HG03520 (cell line): ENCODE measurements at regions not wholly inside any gene's neighbourhood (a gene's known extent, or its start where the extent isn't known, plus 50 kb on each side); places are given as distances from the start of the nearest gene placed in this dataset.

Experiments used
- ATAC-seq: cut with Tn5 transposase; IDR thresholded peaks from one replicate; pipeline ENCODE4 v1.9.1; 2021; ENCODE audit warnings: mild to moderate bottlenecking, moderate library complexity; ENCODE audit not compliant: unreplicated experiment

DNA sequence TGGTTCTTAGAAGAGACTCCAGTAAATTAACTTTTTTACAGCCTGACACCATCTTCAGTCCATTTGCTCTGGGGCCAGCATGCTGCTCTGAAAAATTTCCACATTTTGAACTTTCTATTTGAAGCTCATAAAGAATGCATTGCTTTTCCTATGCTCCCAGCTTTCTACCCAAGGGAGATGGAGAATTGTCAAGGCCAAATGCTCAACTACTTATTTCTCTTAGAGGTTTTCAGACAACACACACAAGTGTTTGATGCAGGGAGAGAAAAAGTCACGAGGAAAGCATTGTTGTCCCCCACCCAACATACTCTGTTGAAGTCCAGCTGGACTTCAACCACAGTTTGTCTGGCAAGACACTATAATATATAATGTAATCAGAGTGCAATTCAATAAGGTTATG is 100.3 kb upstream of the CADPS start:
- ATAC-seq = no peak

DNA sequence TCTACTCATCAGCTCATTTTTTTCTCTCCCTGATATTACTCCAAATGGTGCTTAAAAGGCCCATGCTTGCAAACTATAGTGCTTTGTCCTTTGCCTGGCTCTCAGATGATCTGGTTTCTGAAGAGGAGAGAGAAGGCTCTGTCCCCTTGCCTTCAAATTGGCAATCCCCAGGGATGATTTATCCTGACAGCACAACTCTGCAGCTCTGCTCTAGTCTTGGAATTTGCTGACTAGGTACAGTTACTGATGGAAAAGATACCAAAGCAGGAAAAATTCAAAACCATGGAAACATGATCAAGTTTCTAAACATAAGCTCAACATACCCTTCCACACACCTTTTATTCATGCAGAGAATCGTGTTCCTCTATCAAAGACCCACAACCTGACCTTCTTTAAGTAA is 106.7 kb upstream of the CADPS start:
- ATAC-seq = no peak

DNA sequence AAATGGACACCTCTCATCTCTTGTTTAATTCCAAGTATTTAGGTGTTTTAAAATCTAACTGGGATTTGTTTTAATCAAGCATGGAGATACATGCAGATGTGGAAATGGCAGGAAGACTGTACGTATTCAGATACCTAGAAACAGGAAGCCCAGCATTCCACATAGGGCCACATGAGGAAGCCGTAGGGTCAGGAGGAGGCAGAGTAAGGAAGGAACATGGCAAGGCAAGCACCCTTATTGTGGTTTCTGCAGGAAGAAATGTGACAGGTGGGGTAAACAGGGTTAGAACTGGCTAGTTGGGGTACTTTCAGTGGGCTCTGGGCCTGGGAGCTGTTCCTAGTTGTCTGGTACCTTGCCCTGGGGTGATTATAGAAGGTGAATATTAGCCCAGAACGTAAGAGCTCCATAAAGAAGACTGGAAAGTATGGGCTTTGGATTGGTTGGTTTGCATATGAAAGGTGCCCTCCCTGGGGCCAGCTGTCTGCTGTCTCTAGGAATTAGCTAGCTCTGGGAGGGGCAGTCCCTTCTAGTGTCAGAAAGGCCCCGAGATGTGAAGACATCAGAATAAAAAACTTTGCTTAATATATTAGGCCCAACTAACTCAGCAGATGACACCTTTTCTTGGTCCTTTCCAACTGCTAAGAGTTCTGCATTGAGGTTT is 107.7 kb upstream of the CADPS start:
- ATAC-seq = no peak

GRCh38 chr3:62986061-62986460 is 110.8 kb upstream of the CADPS start:
- no peak for ATAC-seq

DNA sequence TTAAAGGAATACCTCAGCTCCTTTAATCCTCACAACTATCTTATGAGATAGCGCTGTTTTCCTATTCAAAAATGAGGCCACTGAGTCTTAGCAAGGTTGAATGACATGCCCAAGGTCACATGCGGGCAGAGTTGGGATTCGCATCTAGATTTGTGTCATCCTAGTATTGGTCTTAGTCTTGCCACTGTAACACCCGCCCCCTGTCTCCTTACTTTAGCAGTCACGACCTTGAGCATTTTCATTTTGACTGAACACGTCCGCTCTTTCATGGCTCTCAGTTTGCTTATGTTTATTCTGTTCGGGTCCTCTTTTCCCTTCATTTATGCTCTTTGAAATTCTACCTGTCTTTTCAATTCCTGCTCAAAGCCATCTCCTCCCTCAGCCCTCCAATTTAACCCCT is 112.5 kb upstream of the CADPS start:
- peak; percentile 69 for ATAC-seq

DNA sequence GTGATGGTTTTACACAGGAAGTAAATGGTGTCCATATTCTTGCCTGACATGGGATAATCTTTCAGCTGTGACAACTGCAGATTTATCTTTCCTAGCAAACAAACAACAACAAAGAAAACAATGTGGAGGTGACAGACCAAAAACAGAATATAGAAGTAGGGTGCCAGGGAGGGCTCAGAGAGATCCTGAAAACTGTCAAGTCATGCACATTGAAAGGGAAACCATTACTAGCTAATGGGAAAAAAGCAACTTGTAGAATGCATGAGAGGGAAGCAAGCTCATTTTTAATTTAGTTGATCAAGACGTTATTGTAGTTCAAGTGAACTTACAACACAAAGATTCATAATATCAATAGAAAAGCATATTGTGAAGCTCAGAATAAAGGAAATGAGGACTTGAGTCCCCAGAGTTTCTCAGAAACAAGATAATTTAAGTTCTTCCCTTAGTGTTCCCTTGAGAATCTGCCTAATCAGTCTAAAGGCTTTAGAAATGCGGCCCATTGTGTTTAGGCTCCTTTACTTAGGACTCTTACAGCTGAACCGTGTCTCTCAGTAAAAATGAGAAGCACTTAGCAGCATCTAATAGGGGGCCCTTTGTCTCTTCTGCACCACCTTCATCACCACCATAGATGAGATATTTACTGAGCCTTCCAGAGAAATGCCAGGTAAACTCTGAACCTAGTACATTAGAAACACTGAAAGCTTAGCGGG is 115.6 kb upstream of the CADPS start:
- no peak for ATAC-seq

- no peak for ATAC-seq
These were observed 117.3 kb upstream of the CADPS start for GRCh38 chr3:62992520-62992919.

DNA sequence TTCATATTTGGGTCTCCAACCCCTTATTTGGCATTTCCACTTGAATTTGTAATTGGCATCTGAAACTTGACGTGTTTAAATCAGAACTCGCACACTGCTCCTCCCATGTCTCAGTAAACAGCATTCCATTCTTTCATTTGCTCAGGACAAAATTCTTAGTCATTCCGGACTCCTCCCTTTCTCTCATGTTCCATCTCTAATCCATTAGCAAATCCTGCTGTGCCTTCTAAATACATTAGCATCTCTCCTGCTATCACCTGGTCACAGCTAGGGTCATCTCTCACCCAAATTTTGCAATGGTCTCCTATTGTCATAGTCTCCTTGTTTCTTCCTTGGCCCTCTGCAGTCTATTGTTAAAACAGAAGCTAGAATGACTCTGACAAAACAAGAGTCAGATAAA is 119.9 kb upstream of the CADPS start:
- ATAC-seq = no peak

DNA sequence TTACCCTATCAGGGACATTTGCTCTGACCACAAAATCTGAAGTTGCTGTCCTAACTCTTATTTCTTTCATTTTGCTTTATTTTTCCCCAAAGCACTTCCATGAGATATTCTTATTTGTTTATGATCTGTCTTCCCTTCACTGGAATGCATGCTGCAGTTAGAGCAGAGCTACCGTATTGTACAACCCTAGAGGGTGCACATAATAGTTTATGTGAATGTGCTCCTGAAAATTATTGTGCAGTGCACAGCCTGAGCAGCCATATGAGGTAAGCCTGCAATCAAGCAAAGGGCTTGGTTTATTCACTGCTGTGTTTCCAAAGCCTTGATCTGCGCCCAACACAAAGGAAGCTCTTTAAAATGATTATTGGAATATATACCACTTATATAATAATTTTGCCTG is 120.3 kb upstream of the CADPS start:
- no peak for ATAC-seq

DNA sequence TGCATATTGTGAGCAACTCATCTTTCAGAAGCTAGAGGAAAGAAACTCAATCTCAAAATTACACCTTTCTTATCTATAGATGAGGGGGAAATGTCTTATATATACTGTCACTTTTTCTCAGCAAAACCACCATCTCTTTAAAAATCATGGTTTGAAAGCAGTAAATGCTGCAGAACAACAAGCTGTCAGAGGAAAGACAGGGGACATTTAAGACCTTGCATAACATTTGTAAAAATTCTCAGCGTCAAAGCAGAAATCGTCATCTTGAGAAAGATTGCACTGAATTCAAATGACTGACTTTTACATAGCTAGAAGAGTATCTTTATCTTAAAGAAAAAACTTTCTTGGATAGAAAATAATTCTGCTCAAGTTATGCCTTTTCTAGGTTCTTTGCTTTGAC is 122.2 kb upstream of the CADPS start:
- no peak for ATAC-seq

DNA sequence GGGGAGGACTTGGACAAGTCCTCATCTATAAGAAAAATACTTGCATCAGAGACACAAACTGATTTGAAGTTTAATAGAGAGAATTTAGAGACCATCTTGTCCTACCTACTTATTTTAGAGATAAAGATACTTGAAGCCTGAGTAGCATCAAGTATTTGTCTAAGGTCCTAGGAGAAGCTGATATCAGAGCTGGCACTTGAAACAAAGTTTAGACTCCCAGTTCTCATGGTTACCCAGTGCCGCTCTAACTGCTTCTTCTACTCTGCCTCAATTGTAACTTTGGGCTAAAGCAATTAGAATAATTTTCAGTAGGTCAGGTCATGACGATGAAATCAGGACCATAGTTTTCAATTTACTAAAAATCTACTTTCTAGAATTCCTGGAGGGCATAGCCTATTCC is 123.9 kb upstream of the CADPS start:
- no peak for ATAC-seq

DNA sequence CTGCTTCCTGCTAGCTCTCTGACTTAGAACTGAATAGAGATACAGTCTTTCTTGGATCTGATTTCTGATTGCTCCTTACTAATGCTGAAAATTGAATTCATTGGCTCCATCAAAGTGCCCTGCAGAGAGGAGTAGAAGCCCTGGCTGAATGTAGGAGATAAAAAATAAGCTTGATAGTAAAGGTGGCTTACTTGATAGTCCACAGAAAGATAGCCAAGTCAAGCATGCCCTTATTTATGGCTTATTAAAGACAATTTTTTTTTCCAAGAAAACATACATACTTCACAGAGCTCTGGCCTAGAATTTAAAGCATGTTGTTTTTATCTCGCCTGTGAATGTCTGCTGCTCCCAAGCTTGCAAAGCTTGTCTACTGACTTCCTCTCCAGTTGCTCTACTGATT is 124.6 kb upstream of the CADPS start:
- ATAC-seq = no peak

- ATAC-seq = no peak
These were observed 129.2 kb upstream of the CADPS start for GRCh38 chr3:63004448-63004847.

GRCh38 chr3:63015614-63016309 is 140.5 kb upstream of the CADPS start:
- no peak for ATAC-seq

- ATAC-seq = no peak
These were observed 146.9 kb upstream of the CADPS start for GRCh38 chr3:63022114-63022513.

DNA sequence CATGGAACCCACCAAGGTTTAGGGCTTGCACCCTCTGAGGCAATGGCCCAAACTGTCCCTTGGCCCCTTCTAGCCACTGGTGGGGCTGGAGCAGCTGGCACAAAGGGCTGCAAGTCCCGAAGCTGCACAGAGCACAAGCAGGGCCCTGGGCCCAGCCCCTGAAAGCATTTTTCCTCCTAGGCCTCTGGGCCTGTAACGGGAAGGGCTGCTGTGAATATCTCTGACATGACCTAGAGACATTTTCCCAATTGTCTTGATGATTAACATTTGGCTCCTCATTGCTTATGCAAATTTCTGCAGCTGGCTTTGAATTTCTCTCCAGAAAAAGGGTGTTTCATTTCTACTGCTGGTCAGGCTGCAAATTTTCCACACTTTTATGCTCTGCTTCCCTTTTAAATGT is 151.5 kb upstream of the CADPS start:
- ATAC-seq = no peak

DNA sequence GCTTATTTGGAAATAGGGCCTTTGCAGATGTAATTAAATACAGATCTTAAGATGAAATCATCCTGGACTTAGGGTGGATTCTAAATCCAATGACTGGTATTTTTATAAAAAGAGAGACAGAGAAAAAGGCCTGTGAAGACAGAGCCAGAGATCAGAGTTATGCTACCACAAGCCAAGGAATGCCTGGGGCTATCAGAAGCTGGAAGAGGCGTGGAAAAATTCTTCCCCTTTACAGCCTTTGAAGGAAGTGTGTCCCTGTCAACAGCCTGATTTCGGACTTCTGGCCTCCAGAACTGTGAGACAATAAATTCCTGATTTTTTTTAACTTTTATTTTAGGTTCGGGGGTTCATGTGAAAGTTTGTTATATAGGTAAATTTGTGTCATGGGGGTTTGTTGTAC is 154.1 kb upstream of the CADPS start:
- ATAC-seq = no peak

GRCh38 chr3:63029921-63030320 is 154.7 kb upstream of the CADPS start:
- ATAC-seq = no peak

DNA sequence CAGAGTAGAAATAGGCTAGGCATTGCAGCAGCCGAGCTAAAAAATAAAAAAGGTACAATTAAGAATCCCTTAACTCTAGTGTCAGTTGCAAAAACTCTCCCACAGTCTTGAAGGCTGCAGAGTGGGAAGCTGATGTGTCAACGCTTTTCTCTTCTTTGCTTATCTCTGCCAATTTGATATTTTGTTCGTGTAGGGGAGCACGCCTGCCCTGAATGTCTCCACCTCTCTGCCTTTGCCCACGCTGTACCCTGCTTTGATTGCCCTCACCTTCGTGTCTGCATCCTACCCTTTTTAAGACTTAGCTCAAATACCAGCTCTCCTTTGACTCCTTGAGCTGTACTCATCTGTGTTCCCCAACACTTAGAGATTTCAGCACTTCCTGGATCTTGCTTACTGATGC is 155.4 kb upstream of the CADPS start:
- ATAC-seq = no peak

- ATAC-seq = no peak
These were observed 157.7 kb upstream of the CADPS start for GRCh38 chr3:63032881-63033280.

DNA sequence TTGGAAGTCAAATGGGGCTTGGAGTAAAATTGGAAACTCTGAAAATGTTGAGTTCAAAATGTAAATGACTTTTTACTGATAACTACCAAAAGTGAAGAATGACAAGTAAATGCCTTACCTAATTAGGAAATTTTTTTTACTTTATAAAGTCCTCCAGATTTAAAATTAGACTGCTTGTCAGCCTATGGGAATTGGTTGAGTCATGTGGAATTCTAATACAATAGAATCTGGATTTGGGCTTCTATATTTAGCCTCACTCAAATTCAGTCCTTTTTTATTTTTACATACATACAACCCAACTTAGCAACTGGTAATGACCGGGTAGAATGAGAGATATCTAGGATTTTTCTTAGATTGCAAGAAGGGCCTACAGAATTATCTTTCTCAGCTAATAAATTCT is 158.9 kb upstream of the CADPS start:
- ATAC-seq = no peak

GRCh38 chr3:63037116-63037515 is 161.9 kb upstream of the CADPS start:
- ATAC-seq = no peak
